Prostate gland (tissue), 2 donors: ENCODE measurements at regions not wholly inside any gene's neighbourhood (a gene's known extent, or its start where the extent isn't known, plus 50 kb on each side); places are given as distances from the start of the nearest gene placed in this dataset.

Source experiments
- DNase-seq: peaks from one replicate; pipeline ENCODE4 v3.0.0-alpha.2; 2019; ENCODE audit warnings: low spot score
- H3K27ac ChIP-seq, 2 donors: fragments of 200-600 bp; sonication (generic); 2 replicates each; pipeline ENCODE4 v1.5.1; 2017 to 2019
- H3K27me3 ChIP-seq: fragments of 200-600 bp; sonication (generic); replicated peaks from 2 replicates; pipeline ENCODE4 v1.5.1; 2019; ENCODE audit not compliant: insufficient read depth
- H3K36me3 ChIP-seq, 2 donors: fragments of 200-600 bp; sonication (generic); 1 replicate in 1 of 2; 2 replicates in 1 of 2; pipeline versions ENCODE4 v1.5.1 to v1.8.1; 2017 to 2019
- H3K4me1 ChIP-seq: fragments of 200-600 bp; sonication (generic); replicated peaks from 2 replicates; pipeline ENCODE4 v1.5.1; 2019
- H3K4me3 ChIP-seq, 2 donors: fragments of 200-600 bp; sonication (generic); 2 replicates each; pipeline ENCODE4 v1.5.1; 2017 to 2019
- H3K9me3 ChIP-seq: fragments of 200-600 bp; sonication (generic); 2 replicates; pipeline ENCODE4 v1.5.1; 2017
- CTCF ChIP-seq, 4 experiments: fragments of 200-600 bp in 2 of 4; fragments of 450-650 bp in 2 of 4; sonication (generic) in 2 of 4; IDR thresholded peaks; 1 replicate in 3 of 4; 2 replicates in 1 of 4; pipeline ENCODE4 v1.5.1; 2016 to 2019; ENCODE audit warnings: antibody characterized with exemption in 4 of 4, mild to moderate bottlenecking in 2 of 4, moderate library complexity in 2 of 4
- POLR2A ChIP-seq: fragments of 450-650 bp; IDR thresholded peaks from one replicate; pipeline ENCODE4 v1.6.1; 2016; ENCODE audit warnings: antibody characterized with exemption, mild to moderate bottlenecking
- POLR2AphosphoS5 ChIP-seq: sonication (generic); formaldehyde crosslinking; IDR thresholded peaks from one replicate; pipeline ENCODE4 v1.6.1; 2017; ENCODE audit warnings: antibody characterized with exemption
- WGBS: methylation state at CpG from one replicate; pipeline ENCODE4 v1.1.5; 2018; 5-methylcytosine and 5-hydroxymethylcytosine counted together
- intact Hi-C: fragments of 100-400 bp; cut with DNase I; formaldehyde crosslinking; loops from one replicate; pipeline ENCODE4 v1.14.2; 2022

GRCh38 chr15:29409890-29410289 lies 140.3 kb upstream of the NSMCE3 start:
- intact Hi-C loops = no loop called here
- no peaks in the 10 kb centered on the region for H3K9me3 ChIP-seq
- no peak for TF ChIP-seq CTCF (IDR thresholded peaks at IDR 0.05)
- TF ChIP-seq POLR2AphosphoS5 = no peak
- no peak for TF ChIP-seq POLR2A

DNA sequence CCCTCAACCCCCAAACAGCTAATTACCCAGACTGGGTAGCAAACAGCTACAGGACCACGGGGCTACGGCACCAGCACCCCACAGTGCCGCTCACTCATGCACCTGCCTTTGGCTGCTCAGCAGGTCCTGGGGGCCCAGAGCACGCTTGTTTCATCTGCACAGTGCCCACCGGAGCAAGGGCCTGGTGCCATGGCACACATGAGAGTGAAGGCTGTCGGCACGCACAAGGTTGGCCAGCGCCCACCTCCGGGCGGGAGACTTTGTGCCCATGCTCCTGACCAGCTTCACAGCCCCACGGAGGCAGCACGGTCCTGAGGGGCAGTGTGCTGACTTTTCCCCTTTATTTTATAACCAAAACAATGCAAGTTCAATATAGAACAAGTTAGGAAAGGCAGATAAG lies 135.9 kb upstream of the NSMCE3 start:
- Histone ChIP-seq H3K9me3 (no peaks in the 10 kb centered on the region), H3K27ac (no peak overlapping the region), H3K36me3 (no peaks in the 10 kb centered on the region), H3K27me3 (no peaks in the 10 kb centered on the region), H3K4me3 (no peak overlapping the region), H3K4me1 (no peaks in the 10 kb centered on the region)
- TF ChIP-seq POLR2A = no peak
- TF ChIP-seq POLR2AphosphoS5 = no peak
- TF ChIP-seq CTCF (IDR thresholded peaks at IDR 0.05) = no peak
- intact Hi-C loops = no loop called here
- WGBS = 94% methylated on average over 12 of the region's 12 CpGs
- no peak for DNase-seq

More at GRCh38 chr15:29409890-29410289, 140.3 kb upstream of the NSMCE3 start:
- H3K27ac ChIP-seq = no peak overlapping the region
- no peak overlapping the region for H3K4me3 ChIP-seq
- H3K36me3 ChIP-seq = no peaks in the 10 kb centered on the region
- no peaks in the 10 kb centered on the region for H3K4me1 ChIP-seq
- whole genome bisulfite sequencing = 79% methylated on average over 8 of the region's 8 CpGs
- DNase-seq = no peak
- H3K27me3 ChIP-seq = no peaks in the 10 kb centered on the region

- 57% methylated on average over 8 of the region's 8 CpGs for WGBS
- H3K4me3 ChIP-seq = no peak overlapping the region
- intact Hi-C loops = no loop called here
- no peaks in the 10 kb centered on the region for H3K36me3 ChIP-seq
- peak; percentile 26 for DNase-seq
- no peak for TF ChIP-seq POLR2AphosphoS5
- TF ChIP-seq POLR2A = no peak
- TF ChIP-seq CTCF (IDR thresholded peaks at IDR 0.05) = peak in 2 of 4 experiments; percentile 8 to 50
- no peaks in the 10 kb centered on the region for H3K4me1 ChIP-seq
- H3K27me3 ChIP-seq = no peaks in the 10 kb centered on the region
- no peaks in the 10 kb centered on the region for H3K9me3 ChIP-seq
- no peak overlapping the region for H3K27ac ChIP-seq
These were observed 134.2 kb upstream of the NSMCE3 start for GRCh38 chr15:29403772-29404171.

DNA sequence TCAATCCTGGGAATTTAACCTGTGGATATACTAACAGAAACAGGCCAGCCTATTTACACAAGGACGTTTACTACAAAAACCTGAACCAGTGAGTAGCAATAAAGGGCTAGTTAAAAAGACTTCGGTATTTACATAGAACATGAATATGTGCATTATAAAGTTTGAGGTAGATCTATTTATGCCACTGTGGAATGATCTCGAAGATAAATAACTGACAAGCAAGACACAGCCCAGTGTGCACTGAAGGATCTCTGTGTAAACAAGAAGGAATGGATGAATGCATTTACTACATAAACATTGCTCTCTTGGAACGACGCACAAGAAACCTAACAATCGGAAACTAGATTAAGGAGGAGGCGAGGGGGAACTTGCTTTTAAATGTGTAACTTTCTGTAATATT lies 132.0 kb upstream of the NSMCE3 start:
- Histone ChIP-seq H3K4me1 (no peaks in the 10 kb centered on the region), H3K27ac (peak overlapping the region; percentile 28 to 61), H3K27me3 (no peaks in the 10 kb centered on the region), H3K4me3 (no peak overlapping the region), H3K9me3 (no peaks in the 10 kb centered on the region), H3K36me3 (no peaks in the 10 kb centered on the region)
- no peak for TF ChIP-seq POLR2A
- no peak for TF ChIP-seq CTCF (IDR thresholded peaks at IDR 0.05)
- peak; percentile 92 for TF ChIP-seq POLR2AphosphoS5
- WGBS = 30% methylated on average over 7 of the region's 7 CpGs
- intact Hi-C loops = no loop called here
- peak; percentile 47 for DNase-seq

DNA sequence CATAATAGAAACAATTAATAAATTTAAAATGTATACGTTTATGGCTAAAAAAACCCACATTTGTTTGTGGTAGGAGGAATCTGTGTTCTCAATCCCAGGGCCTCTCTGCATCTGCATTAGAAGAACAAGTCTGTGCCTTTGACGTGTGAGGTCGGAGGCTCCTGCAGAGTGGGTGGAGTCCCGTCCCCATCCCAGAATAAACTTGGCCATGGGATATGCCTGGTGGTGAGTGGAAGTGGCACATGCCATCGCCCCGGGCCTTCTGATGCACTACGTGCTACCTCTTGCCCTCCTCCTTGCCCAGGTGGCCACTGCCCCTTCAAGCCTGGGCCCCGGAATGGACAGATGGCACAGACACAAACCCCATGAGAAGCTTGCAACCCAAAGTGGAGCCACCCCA lies 131.1 kb upstream of the NSMCE3 start:
- H3K9me3 ChIP-seq = no peaks in the 10 kb centered on the region
- H3K4me1 ChIP-seq = no peaks in the 10 kb centered on the region
- 80% methylated on average over 8 of the region's 8 CpGs for WGBS
- peak overlapping the region; percentile 28 to 61 for H3K27ac ChIP-seq
- H3K27me3 ChIP-seq = no peaks in the 10 kb centered on the region
- H3K36me3 ChIP-seq = no peaks in the 10 kb centered on the region
- no peak for TF ChIP-seq POLR2AphosphoS5
- no peak for TF ChIP-seq POLR2A
- TF ChIP-seq CTCF (IDR thresholded peaks at IDR 0.05) = no peak
- no peak overlapping the region for H3K4me3 ChIP-seq
- intact Hi-C loops = no loop called here
- DNase-seq = no peak
